ENCODE measurements at regions not wholly inside any gene's neighbourhood (a gene's known extent, or its start where the extent isn't known, plus 50 kb on each side); places are given as distances from the start of the nearest gene placed in this dataset.
"Not testable (repeated sequence)": the region's sequence is repeated elsewhere in the genome, so short reads cannot be mapped to it uniquely, and the experiment has no call there.

DNA sequence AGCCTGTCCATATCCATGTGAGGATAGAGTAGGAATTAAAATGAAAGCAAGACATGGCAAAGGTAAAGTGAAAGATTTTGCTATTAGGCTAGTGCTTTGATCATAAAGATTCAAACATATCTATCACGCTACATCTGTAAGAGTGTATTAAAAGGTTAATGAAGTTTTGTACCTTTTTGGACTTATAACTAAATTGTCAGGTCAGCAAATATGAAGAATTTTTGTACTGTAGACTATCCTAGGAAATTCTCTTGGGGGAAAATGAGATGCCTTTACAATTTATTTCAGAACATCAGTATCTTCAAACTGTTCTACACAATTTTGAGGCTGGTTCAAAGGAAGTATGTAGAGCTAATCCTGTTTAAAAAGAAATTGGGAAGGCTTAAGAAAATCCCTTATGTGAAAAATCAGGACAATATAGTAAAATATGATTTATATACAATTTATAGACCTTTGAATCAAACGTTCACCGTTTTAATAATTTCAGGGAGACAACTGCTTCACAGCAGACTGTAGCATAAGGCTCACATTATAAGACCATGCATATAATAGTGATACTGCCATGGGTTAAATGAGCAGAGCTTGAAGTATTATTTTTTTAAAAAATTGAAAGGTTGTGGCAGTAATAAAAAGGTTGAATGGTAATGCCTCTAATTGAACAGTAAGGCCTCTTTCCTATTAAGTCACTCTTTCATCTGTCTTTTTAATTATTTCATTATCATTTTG, 639.5 kb upstream of the ARRDC3 start:
- H3K27me3 ChIP-seq = no peaks in the 10 kb centered on the region
- 86 to 91% (median 90%) methylated on average over 3 of the region's 3 CpGs for WGBS, 4 donors
- H3K4me3 ChIP-seq = no peak overlapping the region
- no peak for DNase-seq
- H3K36me3 ChIP-seq = no peaks in the 10 kb centered on the region
- H3K4me1 ChIP-seq = no peaks in the 10 kb centered on the region
- no peak for ATAC-seq
- intact Hi-C loops (cut with DNase I) = no loop called here
- TF ChIP-seq, protein P1, sequence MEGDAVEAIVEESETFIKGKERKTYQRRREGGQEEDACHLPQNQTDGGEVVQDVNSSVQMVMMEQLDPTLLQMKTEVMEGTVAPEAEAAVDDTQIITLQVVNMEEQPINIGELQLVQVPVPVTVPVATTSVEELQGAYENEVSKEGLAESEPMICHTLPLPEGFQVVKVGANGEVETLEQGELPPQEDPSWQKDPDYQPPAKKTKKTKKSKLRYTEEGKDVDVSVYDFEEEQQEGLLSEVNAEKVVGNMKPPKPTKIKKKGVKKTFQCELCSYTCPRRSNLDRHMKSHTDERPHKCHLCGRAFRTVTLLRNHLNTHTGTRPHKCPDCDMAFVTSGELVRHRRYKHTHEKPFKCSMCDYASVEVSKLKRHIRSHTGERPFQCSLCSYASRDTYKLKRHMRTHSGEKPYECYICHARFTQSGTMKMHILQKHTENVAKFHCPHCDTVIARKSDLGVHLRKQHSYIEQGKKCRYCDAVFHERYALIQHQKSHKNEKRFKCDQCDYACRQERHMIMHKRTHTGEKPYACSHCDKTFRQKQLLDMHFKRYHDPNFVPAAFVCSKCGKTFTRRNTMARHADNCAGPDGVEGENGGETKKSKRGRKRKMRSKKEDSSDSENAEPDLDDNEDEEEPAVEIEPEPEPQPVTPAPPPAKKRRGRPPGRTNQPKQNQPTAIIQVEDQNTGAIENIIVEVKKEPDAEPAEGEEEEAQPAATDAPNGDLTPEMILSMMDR (IDR thresholded peaks at IDR 0.05) = no peak
- H3K27ac ChIP-seq = no peak overlapping the region
- H3K9me3 ChIP-seq = no peaks in the 10 kb centered on the region

DNA sequence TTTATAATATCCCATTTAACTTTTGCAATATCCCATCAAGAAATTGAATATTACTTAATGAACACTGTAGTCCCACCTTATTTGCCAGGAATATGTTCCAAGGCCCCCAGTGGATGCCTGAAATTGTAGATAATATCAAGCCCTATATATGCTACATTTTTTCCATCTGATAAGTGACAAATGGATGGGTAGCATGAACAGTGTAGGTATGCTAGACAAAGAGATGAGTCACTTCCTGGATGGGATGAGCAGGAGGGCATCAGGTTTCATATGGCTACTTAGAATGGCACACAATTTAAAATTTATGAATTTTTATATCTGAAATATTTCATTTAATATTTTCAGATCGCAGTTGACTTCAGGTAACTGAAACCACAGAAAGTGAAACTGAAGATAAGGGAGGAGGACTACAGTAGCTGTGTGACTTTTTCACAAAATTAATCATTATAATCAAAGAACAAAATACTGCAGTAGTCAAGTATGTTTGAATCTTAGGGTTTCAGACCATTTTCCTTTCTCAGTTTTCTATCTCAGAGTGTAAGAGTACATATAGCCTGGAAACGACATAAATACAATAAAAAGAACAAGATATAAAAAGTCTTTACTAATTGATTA, 636.4 kb upstream of the ARRDC3 start:
- 77 to 84% (median 78%) methylated on average over 2 of the region's 2 CpGs for WGBS, 4 donors
- no peak for ATAC-seq
- intact Hi-C loops (cut with DNase I) = no loop called here

DNA sequence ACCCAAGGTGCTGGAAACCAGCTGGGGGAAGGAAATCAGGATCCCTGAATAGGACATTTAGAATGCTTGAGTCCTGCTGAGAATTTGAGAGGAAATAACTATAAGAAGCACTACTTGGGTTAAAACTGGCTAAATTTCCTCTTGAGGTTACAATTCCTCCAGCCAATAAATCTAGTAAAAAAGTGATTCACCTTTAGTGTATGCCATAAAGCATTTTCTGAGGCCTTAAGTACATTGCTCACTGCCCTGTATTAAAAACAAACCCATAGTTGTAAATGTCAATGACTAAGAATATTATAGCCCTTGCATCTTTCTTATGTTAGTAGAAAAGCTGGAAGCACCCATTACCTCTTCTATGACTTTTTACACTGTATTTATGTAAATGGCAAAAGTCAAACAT, 634.7 kb upstream of the ARRDC3 start:
- intact Hi-C loops (cut with DNase I) = no loop called here
- TF ChIP-seq, protein P1 (IDR thresholded peaks at IDR 0.05) = no peak
- TF ChIP-seq POLR2A (IDR thresholded peaks at IDR 0.05) = no peak

More for the DNA sequence above, 636.4 kb upstream of the ARRDC3 start:
- Histone ChIP-seq H3K4me3 (no peak overlapping the region), H3K4me1 (no peaks in the 10 kb centered on the region), H3K9me3 (no peaks in the 10 kb centered on the region), H3K27ac (no peak overlapping the region), H3K27me3 (no peaks in the 10 kb centered on the region), H3K36me3 (no peaks in the 10 kb centered on the region)
- DNase-seq = no peak
- TF ChIP-seq, protein P1 (IDR thresholded peaks at IDR 0.05) = no peak
- no peak for TF ChIP-seq POLR2A (IDR thresholded peaks at IDR 0.05)

DNA sequence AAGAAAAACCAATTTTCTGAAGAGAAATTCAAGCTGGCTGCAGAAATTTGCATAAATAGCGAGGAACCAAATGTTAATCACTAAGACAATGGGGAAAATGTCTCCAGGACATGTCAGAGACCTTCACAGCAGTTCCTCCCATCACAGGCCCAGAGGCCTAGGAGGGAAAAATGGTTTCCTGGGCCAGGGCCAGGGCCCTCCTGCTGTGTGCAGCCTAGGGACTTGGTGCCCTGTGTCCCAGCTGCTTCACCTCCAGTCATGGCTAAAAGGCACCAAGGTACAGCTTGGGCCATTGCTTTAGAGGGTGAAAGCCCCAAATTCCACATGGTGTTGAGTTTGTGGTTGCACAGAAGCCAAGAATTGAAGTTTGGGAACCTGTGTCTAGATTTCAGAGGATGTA, 628.7 kb upstream of the ARRDC3 start:
- WGBS, 4 donors = 56 to 81% (median 76%) methylated on average over 1 of the region's 1 CpG

More for the DNA sequence above, 634.7 kb upstream of the ARRDC3 start:
- Histone ChIP-seq H3K9me3 (no peaks in the 10 kb centered on the region), H3K4me1 (no peaks in the 10 kb centered on the region), H3K4me3 (no peak overlapping the region), H3K27me3 (no peaks in the 10 kb centered on the region), H3K27ac (no peak overlapping the region), H3K36me3 (no peaks in the 10 kb centered on the region)
- ATAC-seq (no peak), DNase-seq (no peak)

More for the DNA sequence above, 628.7 kb upstream of the ARRDC3 start:
- H3K27ac ChIP-seq; H3K27me3 ChIP-seq; H3K4me1 ChIP-seq; ATAC-seq; H3K36me3 ChIP-seq; H3K4me3 ChIP-seq; intact Hi-C loops (cut with DNase I); DNase-seq: not testable (repeated sequence)
- H3K9me3 ChIP-seq = peaks cover 0 to 10% (median 0%) of the 10 kb centered on the region in 12 donors

Data from heart left ventricle (tissue), 16 donors.